GM23338 (cell line): ENCODE measurements at regions not wholly inside any gene's neighbourhood (a gene's known extent, or its start where the extent isn't known, plus 50 kb on each side); places are given as distances from the start of the nearest gene placed in this dataset.

Source experiments
- ATAC-seq: fragments of 200-7000 bp; cut with Tn5 transposase; 3 replicates; pipeline ENCODE4 v1.9.1; 2020
- DNase-seq: peaks from one replicate; pipeline ENCODE4 v3.0.0-alpha.2; 2015; ENCODE audit warnings: low spot score
- H2AFZ ChIP-seq: fragments of 200-600 bp; sonication (generic); 2 replicates; pipeline ENCODE4 v1.8.0; 2016; ENCODE audit warnings: antibody characterized with exemption, mild to moderate bottlenecking, moderate library complexity
- H3F3A ChIP-seq: fragments of 200-600 bp; sonication (generic); replicated peaks from 2 replicates; pipeline ENCODE4 v1.8.0; 2017; ENCODE audit warnings: antibody characterized with exemption, mixed run types, low read depth
- H3K27ac ChIP-seq: fragments of 200-600 bp; sonication (generic); 2 replicates; pipeline ENCODE4 v1.6.1; 2016; ENCODE audit warnings: low read depth
- H3K27me3 ChIP-seq: fragments of 200-600 bp; sonication (generic); 2 replicates; pipeline ENCODE4 v1.8.0; 2016; ENCODE audit warnings: mild to moderate bottlenecking, mixed run types, moderate library complexity; ENCODE audit not compliant: insufficient read depth
- H3K36me3 ChIP-seq: fragments of 200-600 bp; sonication (generic); 2 replicates; pipeline ENCODE4 v1.8.0; 2016; ENCODE audit warnings: mild to moderate bottlenecking; ENCODE audit not compliant: insufficient read depth
- H3K4me1 ChIP-seq: fragments of 200-600 bp; sonication (generic); 2 replicates; pipeline ENCODE4 v1.8.0; 2016; ENCODE audit warnings: mild to moderate bottlenecking, moderate library complexity; ENCODE audit not compliant: insufficient read depth
- H3K4me2 ChIP-seq: fragments of 200-600 bp; sonication (generic); 2 replicates; pipeline ENCODE4 v1.7.1; 2017; ENCODE audit warnings: mixed run types
- H3K4me3 ChIP-seq: fragments of 200-600 bp; sonication (generic); 2 replicates; pipeline ENCODE4 v1.6.1; 2016; ENCODE audit warnings: mixed run types
- H3K79me2 ChIP-seq: fragments of 200-600 bp; sonication (generic); replicated peaks from 2 replicates; pipeline ENCODE4 v1.8.0; 2017; ENCODE audit warnings: mild to moderate bottlenecking; ENCODE audit not compliant: insufficient read depth
- H3K9me2 ChIP-seq: fragments of 200-600 bp; sonication (generic); 2 replicates; pipeline ENCODE4 v1.8.0; 2017; ENCODE audit not compliant: insufficient read depth
- H4K20me1 ChIP-seq: fragments of 200-600 bp; sonication (generic); replicated peaks from 2 replicates; pipeline ENCODE4 v1.8.0; 2017; ENCODE audit warnings: mild to moderate bottlenecking; ENCODE audit not compliant: insufficient read depth
- H3K27ac Mint-ChIP-seq: 2 replicates; pipeline ENCODE4 v1.8.0; 2020; ENCODE audit warnings: inconsistent platforms, mild to moderate bottlenecking, moderate library complexity, mixed read lengths
- H3K27me3 Mint-ChIP-seq: 3 replicates; pipeline ENCODE4 v1.8.0; 2022; ENCODE audit warnings: low read depth, mild to moderate bottlenecking, moderate library complexity, mixed read lengths, inconsistent platforms; ENCODE audit not compliant: insufficient read depth, poor library complexity
- H3K36me3 Mint-ChIP-seq: 3 replicates; pipeline ENCODE4 v1.8.0; 2021; ENCODE audit warnings: low read depth, mild to moderate bottlenecking, inconsistent platforms, moderate library complexity, mixed read lengths
- H3K4me1 Mint-ChIP-seq: 3 replicates; pipeline ENCODE4 v1.8.0; 2020; ENCODE audit warnings: mild to moderate bottlenecking, inconsistent platforms, mixed read lengths
- H3K4me3 Mint-ChIP-seq: 3 replicates; pipeline ENCODE4 v1.8.0; 2021; ENCODE audit warnings: moderate library complexity, mild to moderate bottlenecking, inconsistent platforms, mixed read lengths
- H3K9me3 Mint-ChIP-seq: 3 replicates; pipeline ENCODE4 v1.8.0; 2020; ENCODE audit warnings: moderate library complexity, mild to moderate bottlenecking, inconsistent platforms, mixed read lengths
- CREB1 ChIP-seq: fragments of 250-450 bp; sonication (Bioruptor Pico); IDR thresholded peaks from 2 replicates; pipeline ENCODE4 v1.5.0; 2020; ENCODE audit warnings: low read depth, mild to moderate bottlenecking, moderate library complexity
- JUNB ChIP-seq: IDR thresholded peaks from one replicate; pipeline ENCODE4 v1.6.1; 2016; ENCODE audit warnings: antibody characterized with exemption; ENCODE audit not compliant: unreplicated experiment
- NANOG ChIP-seq: IDR thresholded peaks from 2 replicates; pipeline ENCODE4 v1.6.1; 2016; ENCODE audit warnings: antibody characterized with exemption, borderline replicate concordance
- REST ChIP-seq: IDR thresholded peaks from one replicate; pipeline ENCODE4 v1.6.1; 2018; ENCODE audit warnings: antibody characterized with exemption; ENCODE audit not compliant: unreplicated experiment
- STAT1 ChIP-seq: IDR thresholded peaks from one replicate; pipeline ENCODE4 v1.6.1; 2016; ENCODE audit warnings: antibody characterized with exemption; ENCODE audit not compliant: unreplicated experiment
- ZNF114 ChIP-seq: fragments of 250-450 bp; sonication (Bioruptor Pico); IDR thresholded peaks from 2 replicates; pipeline ENCODE4 v1.5.0; 2020; ENCODE audit warnings: mild to moderate bottlenecking, moderate library complexity
- ZNF462 ChIP-seq: fragments of 250-450 bp; sonication (Bioruptor Pico); IDR thresholded peaks from 2 replicates; pipeline ENCODE4 v1.5.0; 2020; ENCODE audit warnings: mild to moderate bottlenecking, moderate library complexity

GRCh38 chr9:106467865-106468164 is 395.2 kb upstream of the ZNF462 start:
- H3K4me2 ChIP-seq: peak overlapping the region; percentile 39
- Mint-ChIP-seq H3K9me3 (peaks cover 13% of the 10 kb centered on the region), H3K27me3 (no peaks in the 10 kb centered on the region), H3K4me3 (no peak overlapping the region), H3K36me3 (peaks cover 18% of the 10 kb centered on the region), H3K4me1 (peaks cover 26% of the 10 kb centered on the region), H3K27ac (peak overlapping the region; percentile 32; the same call in 1 of the 2 replicates)
- H2AFZ ChIP-seq: peak overlapping the region; percentile 76; the same call in 1 of the 2 replicates
- no peaks in the 10 kb centered on the region for H4K20me1 ChIP-seq
- ATAC-seq (no peak), DNase-seq (no peak)
- H3K4me1 ChIP-seq: peaks cover 5% of the 10 kb centered on the region
- H3K36me3 ChIP-seq: no peaks in the 10 kb centered on the region
- H3F3A ChIP-seq: no peaks in the 10 kb centered on the region
- no peak for TF ChIP-seq JUNB
- no peak for TF ChIP-seq NANOG
- no peak for TF ChIP-seq ZNF114 (CRISPR knock-in tag)
- no peak for TF ChIP-seq ZNF462 (CRISPR knock-in tag)
- no peak for TF ChIP-seq STAT1
- no peak for TF ChIP-seq CREB1 (CRISPR knock-in tag)
- TF ChIP-seq REST: no peak
- peaks cover 25% of the 10 kb centered on the region for H3K9me2 ChIP-seq
- peak overlapping the region; percentile 24; the same call in 1 of the 2 replicates for H3K27ac ChIP-seq
- H3K4me3 ChIP-seq: no peak overlapping the region
- H3K79me2 ChIP-seq: no peaks in the 10 kb centered on the region
- no peaks in the 10 kb centered on the region for H3K27me3 ChIP-seq
